ENCODE measurements at regions not wholly inside any gene's neighbourhood (a gene's known extent, or its start where the extent isn't known, plus 50 kb on each side); places are given as distances from the start of the nearest gene placed in this dataset.

GRCh38 chr21:41098076-41098475 is 69.9 kb upstream of the BACE2 start:
- H3K4me3 Mint-ChIP-seq: no peak overlapping the region
- POLR2A ChIA-PET: no interaction called here
- H3K27me3 Mint-ChIP-seq (ENCODE audit: low read depth): no peaks in the 10 kb centered on the region
- H3K4me1 Mint-ChIP-seq (ENCODE audit: low read depth): no peaks in the 10 kb centered on the region
- H3K27ac Mint-ChIP-seq: no peak overlapping the region
- H3K36me3 Mint-ChIP-seq (ENCODE audit: low read depth): no peaks in the 10 kb centered on the region
- DNase-seq: no peak
- CTCF ChIA-PET: no interaction called here
- no peaks in the 10 kb centered on the region for H3K9me3 Mint-ChIP-seq (ENCODE audit: insufficient read depth)
- no peak for ATAC-seq

GRCh38 chr21:41098481-41099042 is 69.4 kb upstream of the BACE2 start:
- POLR2A ChIA-PET: no interaction called here
- no peak overlapping the region for H3K27ac Mint-ChIP-seq
- no peak for DNase-seq
- H3K27me3 Mint-ChIP-seq (ENCODE audit: low read depth): no peaks in the 10 kb centered on the region
- H3K4me3 Mint-ChIP-seq: no peak overlapping the region
- H3K4me1 Mint-ChIP-seq (ENCODE audit: low read depth): no peaks in the 10 kb centered on the region
- H3K36me3 Mint-ChIP-seq (ENCODE audit: low read depth): no peaks in the 10 kb centered on the region
- no peaks in the 10 kb centered on the region for H3K9me3 Mint-ChIP-seq (ENCODE audit: insufficient read depth)
- CTCF ChIA-PET: no interaction called here
- no peak for ATAC-seq

- ChIA-PET POLR2A (no interaction called here), CTCF (no interaction called here)
- Mint-ChIP-seq H3K27ac (no peak overlapping the region), H3K4me1 (ENCODE audit: low read depth) (no peaks in the 10 kb centered on the region), H3K27me3 (ENCODE audit: low read depth) (no peaks in the 10 kb centered on the region), H3K4me3 (no peak overlapping the region), H3K36me3 (ENCODE audit: low read depth) (no peaks in the 10 kb centered on the region), H3K9me3 (ENCODE audit: insufficient read depth) (no peaks in the 10 kb centered on the region)
- no peak for DNase-seq
- ATAC-seq: no peak
These were observed 67.0 kb upstream of the BACE2 start for GRCh38 chr21:41100826-41101550.

- Mint-ChIP-seq H3K27me3 (ENCODE audit: low read depth) (no peaks in the 10 kb centered on the region), H3K4me3 (no peak overlapping the region), H3K9me3 (ENCODE audit: insufficient read depth) (no peaks in the 10 kb centered on the region), H3K4me1 (ENCODE audit: low read depth) (no peaks in the 10 kb centered on the region), H3K27ac (no peak overlapping the region), H3K36me3 (ENCODE audit: low read depth) (no peaks in the 10 kb centered on the region)
- ChIA-PET POLR2A (no interaction called here), CTCF (no interaction called here)
- ATAC-seq: no peak
- DNase-seq: no peak
These were observed 65.7 kb upstream of the BACE2 start for GRCh38 chr21:41102281-41102680.

GRCh38 chr21:41107602-41108001 is 60.4 kb upstream of the BACE2 start:
- CTCF ChIA-PET: no interaction called here
- DNase-seq: no peak
- Mint-ChIP-seq H3K27ac (no peak overlapping the region), H3K27me3 (ENCODE audit: low read depth) (peaks cover 9% of the 10 kb centered on the region), H3K36me3 (ENCODE audit: low read depth) (no peaks in the 10 kb centered on the region), H3K4me3 (no peak overlapping the region), H3K9me3 (ENCODE audit: insufficient read depth) (no peaks in the 10 kb centered on the region), H3K4me1 (ENCODE audit: low read depth) (peaks cover 10% of the 10 kb centered on the region)
- no peak for ATAC-seq
- POLR2A ChIA-PET: no interaction called here

GRCh38 chr21:41108668-41109585 is 59.0 kb upstream of the BACE2 start:
- DNase-seq: no peak
- Mint-ChIP-seq H3K27me3 (ENCODE audit: low read depth) (peaks cover 9% of the 10 kb centered on the region), H3K4me1 (ENCODE audit: low read depth) (peaks cover 20% of the 10 kb centered on the region), H3K9me3 (ENCODE audit: insufficient read depth) (no peaks in the 10 kb centered on the region), H3K4me3 (no peak overlapping the region), H3K27ac (no peak overlapping the region), H3K36me3 (ENCODE audit: low read depth) (no peaks in the 10 kb centered on the region)
- ATAC-seq: no peak
- ChIA-PET POLR2A (no interaction called here), CTCF (no interaction called here)

- H3K36me3 Mint-ChIP-seq (ENCODE audit: low read depth): no peaks in the 10 kb centered on the region
- H3K4me1 Mint-ChIP-seq (ENCODE audit: low read depth): peaks cover 20% of the 10 kb centered on the region
- ATAC-seq (no peak), DNase-seq (no peak)
- no peak overlapping the region for H3K27ac Mint-ChIP-seq
- ChIA-PET CTCF (interaction anchor here (1.9 kb wide), 1 partner anchor 12 kb away, joined by 6 read pairs; no protein-coding TSS in a partner anchor), POLR2A (no interaction called here)
- no peak overlapping the region for H3K4me3 Mint-ChIP-seq
- H3K9me3 Mint-ChIP-seq (ENCODE audit: insufficient read depth): no peaks in the 10 kb centered on the region
- H3K27me3 Mint-ChIP-seq (ENCODE audit: low read depth): peaks cover 9% of the 10 kb centered on the region
These were observed 57.8 kb upstream of the BACE2 start for GRCh38 chr21:41110161-41110560.

GRCh38 chr21:41110664-41111063 is 57.3 kb upstream of the BACE2 start:
- ChIA-PET POLR2A (no interaction called here), CTCF (interaction anchor here (1.9 kb wide), 1 partner anchor 11 kb away, joined by 6 read pairs; no protein-coding TSS in a partner anchor)
- peaks cover 20% of the 10 kb centered on the region for H3K4me1 Mint-ChIP-seq (ENCODE audit: low read depth)

GRCh38 chr21:41111681-41112080 is 56.3 kb upstream of the BACE2 start:
- no peak for ATAC-seq
- Mint-ChIP-seq H3K27me3 (ENCODE audit: low read depth) (peaks cover 9% of the 10 kb centered on the region), H3K4me1 (ENCODE audit: low read depth) (peaks cover 20% of the 10 kb centered on the region), H3K36me3 (ENCODE audit: low read depth) (no peaks in the 10 kb centered on the region), H3K4me3 (no peak overlapping the region), H3K27ac (no peak overlapping the region), H3K9me3 (ENCODE audit: insufficient read depth) (no peaks in the 10 kb centered on the region)
- no peak for DNase-seq
- ChIA-PET POLR2A (no interaction called here), CTCF (interaction anchor here (1.9 kb wide), 1 partner anchor 10 kb away, joined by 6 read pairs; no protein-coding TSS in a partner anchor)

More at GRCh38 chr21:41110664-41111063, 57.3 kb upstream of the BACE2 start:
- Mint-ChIP-seq H3K36me3 (ENCODE audit: low read depth) (no peaks in the 10 kb centered on the region), H3K27me3 (ENCODE audit: low read depth) (peaks cover 9% of the 10 kb centered on the region), H3K9me3 (ENCODE audit: insufficient read depth) (no peaks in the 10 kb centered on the region), H3K27ac (no peak overlapping the region), H3K4me3 (no peak overlapping the region)
- DNase-seq: no peak
- no peak for ATAC-seq

GRCh38 chr21:41112740-41113692 is 54.9 kb upstream of the BACE2 start:
- H3K36me3 Mint-ChIP-seq (ENCODE audit: low read depth): no peaks in the 10 kb centered on the region
- H3K9me3 Mint-ChIP-seq (ENCODE audit: insufficient read depth): no peaks in the 10 kb centered on the region
- H3K4me3 Mint-ChIP-seq: peak overlapping the region; percentile 29
- peaks cover 20% of the 10 kb centered on the region for H3K4me1 Mint-ChIP-seq (ENCODE audit: low read depth)
- peak; percentile 20 for DNase-seq
- peak overlapping the region; percentile 73 for H3K27ac Mint-ChIP-seq
- ChIA-PET POLR2A (no interaction called here), CTCF (interaction anchor here (1.0 kb wide), 1 partner anchor 54 kb away, joined by 3 read pairs; no protein-coding TSS in a partner anchor)
- H3K27me3 Mint-ChIP-seq (ENCODE audit: low read depth): peaks cover 9% of the 10 kb centered on the region
- peak; percentile 51 for ATAC-seq

- POLR2A ChIA-PET: no interaction called here
- Mint-ChIP-seq H3K27ac (no peak overlapping the region), H3K4me3 (no peak overlapping the region), H3K27me3 (ENCODE audit: low read depth) (peaks cover under 1% of the 10 kb centered on the region), H3K9me3 (ENCODE audit: insufficient read depth) (no peaks in the 10 kb centered on the region), H3K4me1 (ENCODE audit: low read depth) (peaks cover 20% of the 10 kb centered on the region), H3K36me3 (ENCODE audit: low read depth) (no peaks in the 10 kb centered on the region)
- ATAC-seq (no peak), DNase-seq (no peak)
- CTCF ChIA-PET: interaction anchor here (1.0 kb wide), 1 partner anchor 18 kb away, joined by 3 read pairs; no protein-coding TSS in a partner anchor
These were observed 52.1 kb upstream of the BACE2 start for GRCh38 chr21:41115851-41116250.
